Keratinocyte (primary cell): ENCODE measurements at regions not wholly inside any gene's neighbourhood (a gene's known extent, or its start where the extent isn't known, plus 50 kb on each side); places are given as distances from the start of the nearest gene placed in this dataset.

Experiments used
- DNase-seq: peaks from one replicate; pipeline ENCODE4 v3.0.0-alpha.2; 2011; ENCODE audit warnings: low read depth, missing footprints, low spot score
- FAIRE-seq: peaks from 2 replicates; lab custom pipeline; 2011; peaks lifted over from hg19 to GRCh38; lab: Jason Lieb, UNC
- H2AFZ ChIP-seq: 2 replicates; pipeline ENCODE4 v1.6.0; 2012; ENCODE audit warnings: low read length, control low read depth, inconsistent platforms; ENCODE audit not compliant: control insufficient read depth
- H3K27ac ChIP-seq: 2 replicates; pipeline ENCODE4 v1.5.1; 2011; ENCODE audit warnings: low read length; ENCODE audit not compliant: control insufficient read depth, insufficient read depth
- H3K27me3 ChIP-seq: 3 replicates; pipeline ENCODE4 v1.6.0; 2011; ENCODE audit warnings: low read length; ENCODE audit not compliant: control insufficient read depth, insufficient read depth; ENCODE audit errors: extremely low read depth
- H3K36me3 ChIP-seq, 2 experiments: 2 replicates in 1 of 2; 3 replicates in 1 of 2; pipeline ENCODE4 v1.5.1; 2011; ENCODE audit warnings: low read length in 2 of 2, mild to moderate bottlenecking in 1 of 2; ENCODE audit not compliant: control insufficient read depth in 2 of 2, insufficient read depth in 2 of 2; ENCODE audit errors: extremely low read depth in 1 of 2
- H3K4me1 ChIP-seq: 3 replicates; pipeline ENCODE4 v1.5.1; 2011; ENCODE audit warnings: low read length; ENCODE audit not compliant: control insufficient read depth, insufficient read depth; ENCODE audit errors: extremely low read depth
- H3K4me2 ChIP-seq: 3 replicates; pipeline ENCODE4 v1.6.0; 2011; ENCODE audit warnings: low read depth, low read length; ENCODE audit not compliant: control insufficient read depth, insufficient read depth; ENCODE audit errors: extremely low read depth
- H3K4me3 ChIP-seq, 3 experiments: fragments of 200-600 bp in 1 of 3; sonication (generic) in 1 of 3; 2 replicates in 2 of 3; 3 replicates in 1 of 3; pipeline ENCODE4 v1.5.1; 2011 to 2016; ENCODE audit warnings: low read length in 3 of 3, mild to moderate bottlenecking in 3 of 3, control low read depth in 2 of 3, inconsistent platforms in 1 of 3, low read depth in 1 of 3, mixed read lengths in 1 of 3, mixed run types in 1 of 3, moderate library complexity in 1 of 3; ENCODE audit not compliant: control insufficient read depth in 2 of 3, insufficient read depth in 2 of 3; ENCODE audit errors: extremely low read depth in 1 of 3
- H3K79me2 ChIP-seq: 2 replicates; pipeline ENCODE4 v1.6.0; 2012; ENCODE audit warnings: low read length; ENCODE audit not compliant: control insufficient read depth, insufficient read depth
- H3K9ac ChIP-seq: 3 replicates; pipeline ENCODE4 v1.6.0; 2011; ENCODE audit warnings: low read length; ENCODE audit not compliant: control insufficient read depth, insufficient read depth; ENCODE audit errors: extremely low read depth
- H3K9me1 ChIP-seq: 3 replicates; pipeline ENCODE4 v1.6.0; 2011; ENCODE audit warnings: low read length; ENCODE audit not compliant: control insufficient read depth, insufficient read depth; ENCODE audit errors: extremely low read depth
- H3K9me3 ChIP-seq: 2 replicates; pipeline ENCODE4 v1.5.1; 2012; ENCODE audit warnings: low read depth, low read length; ENCODE audit not compliant: control insufficient read depth
- H4K20me1 ChIP-seq: 3 replicates; pipeline ENCODE4 v1.6.0; 2011; ENCODE audit warnings: low read length; ENCODE audit not compliant: control insufficient read depth, insufficient read depth; ENCODE audit errors: extremely low read depth
- CTCF ChIP-seq, 3 experiments: IDR thresholded peaks in 1 of 3; conservative IDR thresholded peaks in 1 of 3; optimal IDR thresholded peaks in 1 of 3; 2 replicates in 2 of 3; 3 replicates in 1 of 3; pipeline versions ENCODE3 to v1.5.1; 2011; ENCODE audit warnings: low read length in 3 of 3, mild to moderate bottlenecking in 3 of 3, moderate library complexity in 2 of 3, control low read depth in 1 of 3, inconsistent platforms in 1 of 3; ENCODE audit not compliant: insufficient read depth in 2 of 3; ENCODE audit errors: extremely low read depth in 1 of 3
- EZH2 ChIP-seq: IDR thresholded peaks from one replicate; pipeline ENCODE4 v1.6.1; 2012; ENCODE audit warnings: inconsistent platforms, mild to moderate bottlenecking, low read length, moderate library complexity
- dilution Hi-C: fragments of 300-500 bp; cut with MboI; formaldehyde crosslinking; loops from one replicate; pipeline ENCODE4 v1.7.0; 2020; ENCODE audit warnings: low sequenced_read_pairs; ENCODE audit not compliant: extremely low pct_ligation_motif_present

DNA sequence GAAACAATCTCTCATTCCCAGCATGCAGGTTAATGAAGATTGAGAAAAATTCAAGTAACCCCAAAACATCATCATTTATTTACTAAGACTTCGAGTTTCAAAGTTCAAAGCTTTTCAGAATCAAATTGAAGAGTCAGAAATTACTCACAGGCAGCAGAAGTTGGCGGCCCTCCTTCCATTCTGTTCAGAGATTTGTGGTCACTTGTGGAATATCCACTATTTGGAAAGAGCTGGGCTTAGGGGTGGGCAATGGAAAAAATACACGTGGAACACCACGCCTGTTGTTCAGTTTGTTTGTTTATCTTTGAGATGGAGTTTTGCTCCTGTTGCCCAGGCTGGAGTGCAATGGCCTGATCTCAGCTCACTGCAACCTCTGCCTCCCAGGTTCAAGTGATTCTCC, 108.6 kb upstream of the NAA20 start:
- DNase-seq (no peak), FAIRE-seq (no peak)
- Histone ChIP-seq H3K27ac (no peak overlapping the region), H3K36me3 (no peaks in the 10 kb centered on the region), H2AFZ (no peak overlapping the region), H3K9me3 (no peaks in the 10 kb centered on the region), H3K9ac (no peak overlapping the region), H3K79me2 (no peaks in the 10 kb centered on the region), H4K20me1 (no peaks in the 10 kb centered on the region), H3K4me2 (no peak overlapping the region), H3K9me1 (no peaks in the 10 kb centered on the region), H3K4me3 (no peak overlapping the region), H3K27me3 (no peaks in the 10 kb centered on the region), H3K4me1 (peaks cover 1% of the 10 kb centered on the region)
- no peak for TF ChIP-seq CTCF (optimal IDR thresholded peaks at IDR 0.05 in 1 of 3, IDR thresholded peaks at IDR 0.05 in 1 of 3, conservative IDR thresholded peaks at IDR 0.05 in 1 of 3; ENCODE audit: extremely low read depth in 1 of 3, insufficient read depth in 2 of 3, low read length in 3 of 3)
- no peak for TF ChIP-seq EZH2
- dilution Hi-C loops, result no loop called here

GRCh38 chr20:19909725-19910124, 107.4 kb upstream of the NAA20 start:
- Histone ChIP-seq H3K27me3 (no peaks in the 10 kb centered on the region), H3K9ac (no peak overlapping the region), H3K4me1 (peaks cover 12% of the 10 kb centered on the region), H3K4me2 (no peak overlapping the region), H3K79me2 (no peaks in the 10 kb centered on the region), H3K27ac (no peak overlapping the region), H4K20me1 (no peaks in the 10 kb centered on the region), H2AFZ (no peak overlapping the region), H3K9me1 (no peaks in the 10 kb centered on the region), H3K9me3 (no peaks in the 10 kb centered on the region), H3K4me3 (no peak overlapping the region), H3K36me3 (no peaks in the 10 kb centered on the region)
- DNase-seq (no peak), FAIRE-seq (no peak)
- dilution Hi-C loops, result no loop called here
- TF ChIP-seq EZH2 (no peak), CTCF (optimal IDR thresholded peaks at IDR 0.05 in 1 of 3, IDR thresholded peaks at IDR 0.05 in 1 of 3, conservative IDR thresholded peaks at IDR 0.05 in 1 of 3; ENCODE audit: extremely low read depth in 1 of 3, insufficient read depth in 2 of 3, low read length in 3 of 3) (no peak)
